ENCODE measurements at regions not wholly inside any gene's neighbourhood (a gene's known extent, or its start where the extent isn't known, plus 50 kb on each side); places are given as distances from the start of the nearest gene placed in this dataset.

GRCh38 chr2:133624551-133624950 lies 56.3 kb upstream of the NCKAP5 start:
- no peak for TF ChIP-seq CTCF (IDR thresholded peaks at IDR 0.05; ENCODE audit: insufficient read depth, low read depth, low read length, missing control alignments)
- no peak overlapping the region for H3K4me3 ChIP-seq (ENCODE audit: low read depth, low read length)
- no peak for DNase-seq (ENCODE audit: low read depth)

- TF ChIP-seq CTCF (IDR thresholded peaks at IDR 0.05; ENCODE audit: insufficient read depth, low read depth, low read length, missing control alignments): no peak
- H3K4me3 ChIP-seq (ENCODE audit: low read depth, low read length): no peak overlapping the region
- no peak for DNase-seq (ENCODE audit: low read depth)
Observed at GRCh38 chr2:133627741-133628140, 59.5 kb upstream of the NCKAP5 start.

GRCh38 chr2:133633309-133633708 lies 65.0 kb upstream of the NCKAP5 start:
- H3K4me3 ChIP-seq (ENCODE audit: low read depth, low read length): no peak overlapping the region
- DNase-seq (ENCODE audit: low read depth): no peak
- no peak for TF ChIP-seq CTCF (IDR thresholded peaks at IDR 0.05; ENCODE audit: insufficient read depth, low read depth, low read length, missing control alignments)

GRCh38 chr2:133633881-133634409 lies 65.7 kb upstream of the NCKAP5 start:
- no peak for TF ChIP-seq CTCF (IDR thresholded peaks at IDR 0.05; ENCODE audit: insufficient read depth, low read depth, low read length, missing control alignments)
- DNase-seq (ENCODE audit: low read depth): no peak
- no peak overlapping the region for H3K4me3 ChIP-seq (ENCODE audit: low read depth, low read length)

- DNase-seq (ENCODE audit: low read depth): no peak
- H3K4me3 ChIP-seq (ENCODE audit: low read depth, low read length): no peak overlapping the region
- no peak for TF ChIP-seq CTCF (IDR thresholded peaks at IDR 0.05; ENCODE audit: insufficient read depth, low read depth, low read length, missing control alignments)
Observed at GRCh38 chr2:133635131-133635530, 66.9 kb upstream of the NCKAP5 start.

- TF ChIP-seq CTCF (IDR thresholded peaks at IDR 0.05; ENCODE audit: insufficient read depth, low read depth, low read length, missing control alignments): no peak
- H3K4me3 ChIP-seq (ENCODE audit: low read depth, low read length): no peak overlapping the region
- DNase-seq (ENCODE audit: low read depth): no peak
Observed at GRCh38 chr2:133636287-133636686, 68.0 kb upstream of the NCKAP5 start.

- DNase-seq (ENCODE audit: low read depth): no peak
- no peak overlapping the region for H3K4me3 ChIP-seq (ENCODE audit: low read depth, low read length)
- TF ChIP-seq CTCF (IDR thresholded peaks at IDR 0.05; ENCODE audit: insufficient read depth, low read depth, low read length, missing control alignments): no peak
Observed at GRCh38 chr2:133640103-133640502, 71.8 kb upstream of the NCKAP5 start.

Data from GM12865 (cell line).